ENCODE measurements at regions not wholly inside any gene's neighbourhood (a gene's known extent, or its start where the extent isn't known, plus 50 kb on each side); places are given as distances from the start of the nearest gene placed in this dataset.

DNA sequence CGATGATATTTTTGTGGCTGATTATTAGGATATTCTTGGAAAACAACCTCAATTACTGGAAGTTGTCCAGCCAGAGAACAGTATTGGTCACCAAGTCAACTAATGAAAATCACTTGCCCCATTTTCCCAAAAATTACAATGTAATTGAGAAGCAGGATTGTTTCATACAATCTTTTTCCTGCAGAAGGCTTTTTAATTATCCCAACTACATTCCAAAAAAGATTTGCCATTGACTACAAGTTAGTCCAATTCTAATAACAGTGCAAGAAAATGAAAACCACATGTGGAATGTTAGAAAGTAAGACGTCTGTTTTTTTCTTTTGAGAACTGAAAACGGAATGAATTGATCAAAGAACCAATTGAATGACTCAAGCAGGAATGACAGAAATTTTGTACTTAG, 1195.8 kb downstream of the SORCS1 start:
- Histone ChIP-seq H3K36me3 (replicated peaks; ENCODE audit: low read depth, low read length) (no peaks in the 10 kb centered on the region), H3K4me1 (ENCODE audit: low read length) (no peaks in the 10 kb centered on the region), H3K79me2 (ENCODE audit: low read length) (no peaks in the 10 kb centered on the region), H3K4me2 (ENCODE audit: low read length) (no peak overlapping the region), H3K27me3 (ENCODE audit: low read depth, low read length) (no peaks in the 10 kb centered on the region), H3K9me3 (ENCODE audit: insufficient read depth, low read length) (no peaks in the 10 kb centered on the region), H3K9ac (ENCODE audit: low read length) (no peak overlapping the region), H3K4me3 (ENCODE audit: low read length) (no peak overlapping the region), H4K20me1 (ENCODE audit: insufficient read depth, low read length) (no peaks in the 10 kb centered on the region), H3K27ac (ENCODE audit: low read length) (no peak overlapping the region), H2AFZ (ENCODE audit: low read depth, low read length) (no peak overlapping the region)
- TF ChIP-seq, protein P1, sequence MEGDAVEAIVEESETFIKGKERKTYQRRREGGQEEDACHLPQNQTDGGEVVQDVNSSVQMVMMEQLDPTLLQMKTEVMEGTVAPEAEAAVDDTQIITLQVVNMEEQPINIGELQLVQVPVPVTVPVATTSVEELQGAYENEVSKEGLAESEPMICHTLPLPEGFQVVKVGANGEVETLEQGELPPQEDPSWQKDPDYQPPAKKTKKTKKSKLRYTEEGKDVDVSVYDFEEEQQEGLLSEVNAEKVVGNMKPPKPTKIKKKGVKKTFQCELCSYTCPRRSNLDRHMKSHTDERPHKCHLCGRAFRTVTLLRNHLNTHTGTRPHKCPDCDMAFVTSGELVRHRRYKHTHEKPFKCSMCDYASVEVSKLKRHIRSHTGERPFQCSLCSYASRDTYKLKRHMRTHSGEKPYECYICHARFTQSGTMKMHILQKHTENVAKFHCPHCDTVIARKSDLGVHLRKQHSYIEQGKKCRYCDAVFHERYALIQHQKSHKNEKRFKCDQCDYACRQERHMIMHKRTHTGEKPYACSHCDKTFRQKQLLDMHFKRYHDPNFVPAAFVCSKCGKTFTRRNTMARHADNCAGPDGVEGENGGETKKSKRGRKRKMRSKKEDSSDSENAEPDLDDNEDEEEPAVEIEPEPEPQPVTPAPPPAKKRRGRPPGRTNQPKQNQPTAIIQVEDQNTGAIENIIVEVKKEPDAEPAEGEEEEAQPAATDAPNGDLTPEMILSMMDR (IDR thresholded peaks at IDR 0.05; ENCODE audit: low read depth, low read length): no peak
- no peak for TF ChIP-seq EZH2phosphoT487 (IDR thresholded peaks at IDR 0.05; ENCODE audit: low read depth)

- Histone ChIP-seq H3K27me3 (ENCODE audit: low read depth, low read length) (no peaks in the 10 kb centered on the region), H3K9ac (ENCODE audit: low read length) (no peak overlapping the region), H3K36me3 (replicated peaks; ENCODE audit: low read depth, low read length) (no peaks in the 10 kb centered on the region), H3K9me3 (ENCODE audit: insufficient read depth, low read length) (no peaks in the 10 kb centered on the region), H3K4me1 (ENCODE audit: low read length) (no peaks in the 10 kb centered on the region), H3K4me2 (ENCODE audit: low read length) (no peak overlapping the region), H3K4me3 (ENCODE audit: low read length) (no peak overlapping the region), H2AFZ (ENCODE audit: low read depth, low read length) (no peak overlapping the region), H3K27ac (ENCODE audit: low read length) (no peak overlapping the region), H3K79me2 (ENCODE audit: low read length) (no peaks in the 10 kb centered on the region), H4K20me1 (ENCODE audit: insufficient read depth, low read length) (no peaks in the 10 kb centered on the region)
- TF ChIP-seq, protein P1 (IDR thresholded peaks at IDR 0.05; ENCODE audit: low read depth, low read length): no peak
- TF ChIP-seq EZH2phosphoT487 (IDR thresholded peaks at IDR 0.05; ENCODE audit: low read depth): no peak
Observed at GRCh38 chr10:105967256-105967655, 1197.2 kb downstream of the SORCS1 start.

GRCh38 chr10:105965141-105965540, 1199.4 kb downstream of the SORCS1 start:
- no peak overlapping the region for H2AFZ ChIP-seq (ENCODE audit: low read depth, low read length)
- H3K4me3 ChIP-seq (ENCODE audit: low read length): no peak overlapping the region
- H3K4me1 ChIP-seq (ENCODE audit: low read length): no peaks in the 10 kb centered on the region
- H3K4me2 ChIP-seq (ENCODE audit: low read length): no peak overlapping the region
- H3K9me3 ChIP-seq (ENCODE audit: insufficient read depth, low read length): no peaks in the 10 kb centered on the region
- H3K9ac ChIP-seq (ENCODE audit: low read length): no peak overlapping the region
- TF ChIP-seq EZH2phosphoT487 (IDR thresholded peaks at IDR 0.05; ENCODE audit: low read depth): no peak
- TF ChIP-seq, protein P1 (IDR thresholded peaks at IDR 0.05; ENCODE audit: low read depth, low read length): no peak
- no peaks in the 10 kb centered on the region for H4K20me1 ChIP-seq (ENCODE audit: insufficient read depth, low read length)
- H3K36me3 ChIP-seq (replicated peaks; ENCODE audit: low read depth, low read length): no peaks in the 10 kb centered on the region
- no peak overlapping the region for H3K27ac ChIP-seq (ENCODE audit: low read length)
- H3K27me3 ChIP-seq (ENCODE audit: low read depth, low read length): no peaks in the 10 kb centered on the region
- H3K79me2 ChIP-seq (ENCODE audit: low read length): no peaks in the 10 kb centered on the region

GRCh38 chr10:105964009-105964408, 1200.5 kb downstream of the SORCS1 start:
- Histone ChIP-seq H3K4me1 (ENCODE audit: low read length) (no peaks in the 10 kb centered on the region), H3K79me2 (ENCODE audit: low read length) (no peaks in the 10 kb centered on the region), H2AFZ (ENCODE audit: low read depth, low read length) (no peak overlapping the region), H3K27me3 (ENCODE audit: low read depth, low read length) (no peaks in the 10 kb centered on the region), H3K9ac (ENCODE audit: low read length) (no peak overlapping the region), H3K36me3 (replicated peaks; ENCODE audit: low read depth, low read length) (no peaks in the 10 kb centered on the region), H3K27ac (ENCODE audit: low read length) (no peak overlapping the region), H3K4me3 (ENCODE audit: low read length) (no peak overlapping the region), H3K4me2 (ENCODE audit: low read length) (no peak overlapping the region), H4K20me1 (ENCODE audit: insufficient read depth, low read length) (no peaks in the 10 kb centered on the region), H3K9me3 (ENCODE audit: insufficient read depth, low read length) (no peaks in the 10 kb centered on the region)
- TF ChIP-seq, protein P1 (IDR thresholded peaks at IDR 0.05; ENCODE audit: low read depth, low read length): no peak
- no peak for TF ChIP-seq EZH2phosphoT487 (IDR thresholded peaks at IDR 0.05; ENCODE audit: low read depth)

Data from OCI-LY3 (cell line).